Endothelial cell (in vitro differentiated cells): ENCODE measurements at regions not wholly inside any gene's neighbourhood (a gene's known extent, or its start where the extent isn't known, plus 50 kb on each side); places are given as distances from the start of the nearest gene placed in this dataset.

Experiments
- DNase-seq: peaks from one replicate; pipeline ENCODE4 v3.0.0; 2021; ENCODE audit warnings: low spot score
- H3K27ac Mint-ChIP-seq: one replicate; pipeline ENCODE4 v1.8.0; 2021; ENCODE audit warnings: mixed read lengths, inconsistent platforms; ENCODE audit not compliant: unreplicated experiment
- H3K27me3 Mint-ChIP-seq: one replicate; pipeline ENCODE4 v1.8.0; 2021; ENCODE audit warnings: mild to moderate bottlenecking, moderate library complexity, mixed read lengths, inconsistent platforms; ENCODE audit not compliant: unreplicated experiment
- H3K36me3 Mint-ChIP-seq: one replicate; pipeline ENCODE4 v1.8.0; 2021; ENCODE audit warnings: mild to moderate bottlenecking, low read depth, mixed read lengths, inconsistent platforms; ENCODE audit not compliant: unreplicated experiment
- H3K4me1 Mint-ChIP-seq: one replicate; pipeline ENCODE4 v1.8.0; 2021; ENCODE audit warnings: mild to moderate bottlenecking, mixed read lengths, inconsistent platforms; ENCODE audit not compliant: unreplicated experiment
- H3K4me3 Mint-ChIP-seq: one replicate; pipeline ENCODE4 v1.8.0; 2021; ENCODE audit warnings: mild to moderate bottlenecking, mixed read lengths, inconsistent platforms; ENCODE audit not compliant: unreplicated experiment
- H3K9me3 Mint-ChIP-seq: one replicate; pipeline ENCODE4 v1.8.0; 2021; ENCODE audit warnings: mixed read lengths, inconsistent platforms; ENCODE audit not compliant: unreplicated experiment
- TF ChIP-seq, protein P1 (sequence below): fragments of 200-600 bp; sonication (generic); IDR thresholded peaks from one replicate; pipeline ENCODE4 v1.5.0; 2021; ENCODE audit warnings: antibody characterized with exemption; ENCODE audit not compliant: unreplicated experiment

DNA sequence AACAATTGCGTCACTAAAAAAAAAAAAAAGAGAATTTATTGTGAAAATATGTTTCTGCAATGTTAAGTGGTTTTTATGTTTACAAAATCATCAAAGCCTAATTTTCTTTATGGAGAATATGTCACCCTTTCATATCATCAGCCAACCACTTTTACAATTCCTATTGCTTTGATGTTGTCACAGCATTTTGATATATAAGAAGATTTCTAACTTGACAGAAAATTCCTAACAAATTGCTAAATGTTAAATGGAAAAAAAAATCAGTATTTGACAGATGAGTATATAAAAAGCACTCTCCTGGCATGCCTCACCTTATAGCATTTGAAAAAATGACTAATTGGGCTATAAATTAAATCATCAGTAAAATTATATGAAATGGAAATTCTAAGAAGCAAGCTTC is 1457.3 kb upstream of the ALCAM start:
- TF ChIP-seq, protein P1, sequence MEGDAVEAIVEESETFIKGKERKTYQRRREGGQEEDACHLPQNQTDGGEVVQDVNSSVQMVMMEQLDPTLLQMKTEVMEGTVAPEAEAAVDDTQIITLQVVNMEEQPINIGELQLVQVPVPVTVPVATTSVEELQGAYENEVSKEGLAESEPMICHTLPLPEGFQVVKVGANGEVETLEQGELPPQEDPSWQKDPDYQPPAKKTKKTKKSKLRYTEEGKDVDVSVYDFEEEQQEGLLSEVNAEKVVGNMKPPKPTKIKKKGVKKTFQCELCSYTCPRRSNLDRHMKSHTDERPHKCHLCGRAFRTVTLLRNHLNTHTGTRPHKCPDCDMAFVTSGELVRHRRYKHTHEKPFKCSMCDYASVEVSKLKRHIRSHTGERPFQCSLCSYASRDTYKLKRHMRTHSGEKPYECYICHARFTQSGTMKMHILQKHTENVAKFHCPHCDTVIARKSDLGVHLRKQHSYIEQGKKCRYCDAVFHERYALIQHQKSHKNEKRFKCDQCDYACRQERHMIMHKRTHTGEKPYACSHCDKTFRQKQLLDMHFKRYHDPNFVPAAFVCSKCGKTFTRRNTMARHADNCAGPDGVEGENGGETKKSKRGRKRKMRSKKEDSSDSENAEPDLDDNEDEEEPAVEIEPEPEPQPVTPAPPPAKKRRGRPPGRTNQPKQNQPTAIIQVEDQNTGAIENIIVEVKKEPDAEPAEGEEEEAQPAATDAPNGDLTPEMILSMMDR, result no peak
- H3K9me3 Mint-ChIP-seq, result no peaks in the 10 kb centered on the region
- no peaks in the 10 kb centered on the region for H3K36me3 Mint-ChIP-seq
- no peaks in the 10 kb centered on the region for H3K4me1 Mint-ChIP-seq
- no peak for DNase-seq
- H3K27me3 Mint-ChIP-seq, result no peaks in the 10 kb centered on the region
- no peak overlapping the region for H3K27ac Mint-ChIP-seq
- no peak overlapping the region for H3K4me3 Mint-ChIP-seq

DNA sequence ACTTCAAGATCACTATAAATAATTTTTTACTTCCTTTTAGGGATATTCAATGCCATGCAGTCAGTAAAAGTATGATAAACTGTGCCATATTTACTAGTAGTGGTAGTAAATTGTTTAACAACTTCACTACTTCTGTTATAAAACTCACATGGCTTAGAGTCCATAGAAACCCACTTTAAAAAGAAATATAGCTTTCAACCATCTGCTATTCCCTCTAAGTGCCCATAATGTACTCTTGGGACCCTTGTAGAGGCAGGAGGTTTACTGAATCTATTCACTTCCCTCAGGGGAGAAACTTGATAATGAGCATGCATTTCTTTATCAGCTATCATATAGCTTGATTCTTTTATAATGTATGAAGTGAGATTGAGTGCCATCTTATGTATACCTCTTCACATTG is 1448.4 kb upstream of the ALCAM start:
- no peaks in the 10 kb centered on the region for H3K27me3 Mint-ChIP-seq
- H3K4me3 Mint-ChIP-seq, result no peak overlapping the region
- no peak overlapping the region for H3K27ac Mint-ChIP-seq

DNA sequence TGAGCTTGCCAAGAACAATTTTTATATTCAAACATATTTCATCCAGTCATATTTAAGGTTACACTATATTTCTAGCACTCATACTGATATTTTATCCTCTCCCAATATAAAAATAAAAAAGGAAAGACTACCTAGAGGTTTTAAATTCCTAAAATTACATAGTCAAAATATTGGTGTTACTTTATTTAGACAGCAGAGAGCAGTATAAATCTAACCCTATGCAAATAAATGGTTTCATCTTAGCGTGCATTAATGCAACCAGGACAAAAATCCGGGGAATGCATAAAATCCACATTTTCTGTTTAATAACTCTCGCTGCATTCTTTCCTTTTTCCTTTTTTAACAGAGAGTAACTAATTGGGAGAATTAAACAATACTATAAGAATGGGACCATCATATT is 1447.4 kb upstream of the ALCAM start:
- H3K27ac Mint-ChIP-seq, result no peak overlapping the region
- H3K27me3 Mint-ChIP-seq, result no peaks in the 10 kb centered on the region
- no peaks in the 10 kb centered on the region for H3K4me1 Mint-ChIP-seq
- no peak overlapping the region for H3K4me3 Mint-ChIP-seq
- H3K9me3 Mint-ChIP-seq, result no peaks in the 10 kb centered on the region
- DNase-seq, result no peak
- no peaks in the 10 kb centered on the region for H3K36me3 Mint-ChIP-seq
- TF ChIP-seq, protein P1, result no peak

More for the DNA sequence above, 1448.4 kb upstream of the ALCAM start:
- no peak for DNase-seq
- H3K4me1 Mint-ChIP-seq, result no peaks in the 10 kb centered on the region
- TF ChIP-seq, protein P1, result no peak
- H3K36me3 Mint-ChIP-seq, result no peaks in the 10 kb centered on the region
- no peaks in the 10 kb centered on the region for H3K9me3 Mint-ChIP-seq

DNA sequence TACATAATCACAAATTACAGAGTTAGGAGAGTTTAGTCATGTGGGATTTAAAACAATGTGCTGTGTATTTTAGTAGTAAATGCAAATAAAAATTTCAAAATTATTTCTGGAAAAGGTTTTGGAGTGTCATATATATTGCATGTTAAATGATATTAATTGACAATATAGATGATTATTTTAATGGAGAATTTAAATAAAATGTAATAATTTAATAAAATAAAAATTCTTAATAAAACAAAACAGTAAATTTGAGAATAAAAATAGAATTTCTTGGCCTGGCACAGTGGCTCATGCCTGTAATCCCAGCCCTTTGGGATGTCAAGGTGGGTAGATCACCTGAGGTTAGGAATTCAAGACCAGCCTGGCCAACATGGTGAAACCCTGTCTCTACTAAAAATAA is 1442.8 kb upstream of the ALCAM start:
- H3K27me3 Mint-ChIP-seq, result no peaks in the 10 kb centered on the region
- H3K4me1 Mint-ChIP-seq, result no peaks in the 10 kb centered on the region
- TF ChIP-seq, protein P1, result no peak
- no peak for DNase-seq
- H3K36me3 Mint-ChIP-seq, result no peaks in the 10 kb centered on the region
- no peak overlapping the region for H3K27ac Mint-ChIP-seq
- H3K4me3 Mint-ChIP-seq, result no peak overlapping the region
- H3K9me3 Mint-ChIP-seq, result no peaks in the 10 kb centered on the region

DNA sequence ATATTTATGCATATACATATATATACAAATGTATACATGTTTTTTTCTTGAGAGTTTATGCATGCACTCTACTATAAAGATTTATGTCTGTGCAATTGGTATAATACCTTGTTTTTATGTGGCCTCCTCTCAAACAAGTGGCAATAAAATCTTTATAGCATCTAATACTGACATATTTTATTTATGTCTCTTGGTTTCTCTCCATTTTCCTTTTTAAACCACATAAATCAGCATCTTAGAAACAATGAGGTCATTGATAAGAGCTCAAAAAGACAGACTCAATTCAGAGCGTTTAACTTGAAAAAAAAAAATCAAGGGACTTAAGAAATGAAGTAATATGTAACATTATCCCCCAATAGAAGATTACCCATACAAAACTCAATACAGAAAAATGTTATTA is 1442.2 kb upstream of the ALCAM start:
- H3K27ac Mint-ChIP-seq, result no peak overlapping the region
- H3K36me3 Mint-ChIP-seq, result no peaks in the 10 kb centered on the region

More for the DNA sequence above, 1442.2 kb upstream of the ALCAM start:
- TF ChIP-seq, protein P1, result no peak
- no peak overlapping the region for H3K4me3 Mint-ChIP-seq
- no peaks in the 10 kb centered on the region for H3K27me3 Mint-ChIP-seq
- H3K4me1 Mint-ChIP-seq, result no peaks in the 10 kb centered on the region
- DNase-seq, result no peak
- no peaks in the 10 kb centered on the region for H3K9me3 Mint-ChIP-seq
